K562 (cell line): ENCODE measurements at regions not wholly inside any gene's neighbourhood (a gene's known extent, or its start where the extent isn't known, plus 50 kb on each side); places are given as distances from the start of the nearest gene placed in this dataset.

Experiments used
- ATAC-seq: fragments of 200-7000 bp; cut with Tn5 transposase; 3 replicates; pipeline ENCODE4 v1.9.1; 2020; ENCODE audit warnings: moderate library complexity
- BruUV-seq: library from RNA; stranded (reverse); fragments of 400-500 nt; replicated peaks from 2 replicates; lab custom pipeline; 2021; lab: Mats Ljungman, UMichigan
- CTCF ChIA-PET: fragments of 300-600 bp; formaldehyde crosslinking; extraction: SDS; loops from one replicate; lab custom pipeline; 2021; ENCODE audit warnings: low intra/inter-chr PET ratio; lab: Yijun Ruan, JAX
- POLR2A ChIA-PET: fragments of 300-600, 350-650 bp; sonication (Branson Sonifier 250); formaldehyde crosslinking; extraction: SDS; loops from one replicate; lab custom pipeline; 2021; ENCODE audit warnings: antibody characterized with exemption, inconsistent platforms; lab: Yijun Ruan, JAX
- DNase-seq, 4 experiments: peaks; one replicate each; pipeline versions ENCODE4 v3.0.0 to v3.0.0-alpha.2; 2011 to 2018; ENCODE audit warnings: low spot score in 3 of 4, mixed read lengths in 3 of 4; ENCODE audit errors: extremely low read depth in 1 of 4
- FAIRE-seq: peaks from 2 replicates; lab custom pipeline; 2011; peaks lifted over from hg19 to GRCh38; lab: Jason Lieb, UNC
- H2AFZ ChIP-seq: 2 replicates; pipeline ENCODE4 v1.6.0; 2011; ENCODE audit warnings: low read depth, low read length, control low read depth, inconsistent platforms
- H3K27ac ChIP-seq: fragments of 200-600 bp; 3 replicates; pipeline ENCODE4 v1.8.0; 2011; ENCODE audit warnings: low read depth, mild to moderate bottlenecking, control low read depth, inconsistent platforms, low read length, moderate library complexity, mixed read lengths; ENCODE audit errors: extremely low read depth
- H3K27me3 ChIP-seq, 2 experiments: fragments of 300-600 bp in 1 of 2; 2 replicates in 1 of 2; 3 replicates in 1 of 2; pipeline versions ENCODE4 v1.6.0 to v1.8.0; 2011; ENCODE audit warnings: inconsistent platforms in 2 of 2, low read length in 2 of 2, mild to moderate bottlenecking in 1 of 2, mixed read lengths in 1 of 2, moderate library complexity in 1 of 2; ENCODE audit not compliant: control insufficient read depth in 2 of 2, insufficient read depth in 2 of 2
- H3K36me3 ChIP-seq: fragments of 300-600 bp; 3 replicates; pipeline ENCODE4 v1.8.0; 2011; ENCODE audit warnings: mild to moderate bottlenecking, low read length, inconsistent platforms; ENCODE audit not compliant: control insufficient read depth, insufficient read depth
- H3K4me1 ChIP-seq, 2 experiments: fragments of 200-600 bp in 1 of 2; replicated peaks in 1 of 2; 2 replicates in 1 of 2; 3 replicates in 1 of 2; pipeline versions ENCODE4 v1.5.1 to v1.8.0; 2011; ENCODE audit warnings: inconsistent platforms in 2 of 2, low read length in 2 of 2, mild to moderate bottlenecking in 1 of 2, mixed read lengths in 1 of 2, moderate library complexity in 1 of 2; ENCODE audit not compliant: control insufficient read depth in 2 of 2, insufficient read depth in 2 of 2
- H3K4me2 ChIP-seq: 2 replicates; pipeline ENCODE4 v1.6.1; 2011; ENCODE audit warnings: low read length, control low read depth, inconsistent platforms, mixed read lengths; ENCODE audit not compliant: insufficient read depth
- H3K4me3 ChIP-seq: fragments of 200-600 bp; sonication (generic), shearing (Covaris generic); 2 replicates; pipeline ENCODE4 v1.5.1; 2016; ENCODE audit warnings: control low read depth, inconsistent platforms
- H3K79me2 ChIP-seq: fragments of 200-600 bp; 3 replicates; pipeline ENCODE4 v1.8.0; 2011; ENCODE audit warnings: low read length, inconsistent platforms; ENCODE audit not compliant: control insufficient read depth, insufficient read depth
- H3K9ac ChIP-seq, 2 experiments: 2 replicates each; pipeline versions ENCODE4 v1.6.0 to v1.6.1; 2011; ENCODE audit warnings: low read depth in 2 of 2, low read length in 2 of 2, control low read depth in 1 of 2, inconsistent platforms in 1 of 2, mild to moderate bottlenecking in 1 of 2, mixed read lengths in 1 of 2; ENCODE audit not compliant: insufficient read depth in 1 of 2
- H3K9me1 ChIP-seq: one replicate; pipeline ENCODE4 v1.6.0; 2011; ENCODE audit warnings: inconsistent platforms, mild to moderate bottlenecking, low read length, moderate library complexity; ENCODE audit not compliant: control insufficient read depth, insufficient read depth
- H3K9me3 ChIP-seq: replicated peaks from 2 replicates; pipeline ENCODE4 v1.5.1; 2011; ENCODE audit warnings: low read depth, low read length, inconsistent platforms; ENCODE audit not compliant: control insufficient read depth, insufficient read depth
- H4K20me1 ChIP-seq: replicated peaks from 2 replicates; pipeline ENCODE4 v1.6.1; 2011; ENCODE audit warnings: low read length, inconsistent platforms, mixed read lengths; ENCODE audit not compliant: control insufficient read depth, insufficient read depth
- AFF1 ChIP-seq, 2 experiments: fragments of 450-650 bp; IDR thresholded peaks; 2 replicates each; pipeline ENCODE4 v1.6.1; 2018; ENCODE audit warnings: mild to moderate bottlenecking in 2 of 2, low read depth in 1 of 2; ENCODE audit not compliant: partially characterized antibody in 2 of 2
- HMBOX1 ChIP-seq: sonication (generic); IDR thresholded peaks from 2 replicates; pipeline ENCODE4 v1.6.1; 2016
- HNRNPH1 ChIP-seq: fragments of 200-400 bp; formaldehyde crosslinking; optimal IDR thresholded peaks from 2 replicates; pipeline ENCODE3; 2017; ENCODE audit warnings: low read depth, mild to moderate bottlenecking, low read length, moderate library complexity
- IFI16 ChIP-seq: fragments of 250-450 bp; sonication (Bioruptor Pico); IDR thresholded peaks from 2 replicates; pipeline ENCODE4 v2.1.2; 2022; ENCODE audit warnings: mild to moderate bottlenecking, inconsistent platforms
- KDM2B ChIP-seq: fragments of 250-450 bp; sonication (Bioruptor Pico); IDR thresholded peaks from 2 replicates; pipeline ENCODE4 v1.8.0; 2021; ENCODE audit warnings: mild to moderate bottlenecking, moderate library complexity
- MIER1 ChIP-seq: fragments of 450-650 bp; IDR thresholded peaks from 2 replicates; pipeline ENCODE4 v1.6.1; 2016; ENCODE audit warnings: antibody characterized with exemption, mild to moderate bottlenecking, low read depth
- MTA1 ChIP-seq: fragments of 450-650 bp; IDR thresholded peaks from 2 replicates; pipeline ENCODE4 v1.6.1; 2017; ENCODE audit warnings: borderline replicate concordance
- PTBP1 ChIP-seq: fragments of 200-400 bp; formaldehyde crosslinking; IDR thresholded peaks from 2 replicates; pipeline ENCODE4 v1.6.1; 2017; ENCODE audit warnings: low read depth, low read length
- TAF7 ChIP-seq: fragments of 450-650 bp; IDR thresholded peaks from 2 replicates; pipeline ENCODE4 v1.6.1; 2016; ENCODE audit warnings: missing genetic modification characterization, missing compliant biosample characterization
- THAP12 ChIP-seq: fragments of 250-450 bp; sonication (Bioruptor Pico); IDR thresholded peaks from 2 replicates; pipeline ENCODE4 v1.9.0; 2021; ENCODE audit warnings: mild to moderate bottlenecking, inconsistent platforms
- XRCC5 ChIP-seq: fragments of 200-400 bp; formaldehyde crosslinking; IDR thresholded peaks from 2 replicates; pipeline ENCODE4 v1.6.1; 2017; ENCODE audit warnings: low read depth, mild to moderate bottlenecking, low read length
- ZBTB9 ChIP-seq: fragments of 450-650 bp; formaldehyde crosslinking; IDR thresholded peaks from 2 replicates; pipeline ENCODE4 v1.4.0; 2020; ENCODE audit warnings: mild to moderate bottlenecking, moderate library complexity
- ZNF347 ChIP-seq: fragments of 450-650 bp; formaldehyde crosslinking; IDR thresholded peaks from 2 replicates; pipeline ENCODE4 v1.4.0; 2020; ENCODE audit warnings: low read depth, mild to moderate bottlenecking, moderate library complexity
- ZNF561 ChIP-seq: fragments of 450-650 bp; formaldehyde crosslinking; conservative IDR thresholded peaks from 2 replicates; pipeline ENCODE4 v1.4.0; 2020; ENCODE audit warnings: mild to moderate bottlenecking, moderate library complexity
- WGBS: fragments of 100-300 bp; shearing (Covaris generic); methylation state at CpG from one replicate; pipeline ENCODE4 v1.1.6; 2016; ENCODE audit warnings: low coverage, mixed read lengths; ENCODE audit not compliant: insufficient coverage; ENCODE audit errors: missing lambda C conversion rate; 5-methylcytosine and 5-hydroxymethylcytosine counted together
- in situ Hi-C: fragments of 300-500 bp; cut with MboI; formaldehyde crosslinking; loops from 4 replicates; pipeline ENCODE4 v1.15.0; 2018; ENCODE audit warnings: inconsistent platforms, mixed read lengths
- intact Hi-C: fragments of 100-400 bp; cut with micrococcal nuclease; formaldehyde crosslinking; loops from 2 replicates; pipeline ENCODE4 v1.14.2; 2022

DNA sequence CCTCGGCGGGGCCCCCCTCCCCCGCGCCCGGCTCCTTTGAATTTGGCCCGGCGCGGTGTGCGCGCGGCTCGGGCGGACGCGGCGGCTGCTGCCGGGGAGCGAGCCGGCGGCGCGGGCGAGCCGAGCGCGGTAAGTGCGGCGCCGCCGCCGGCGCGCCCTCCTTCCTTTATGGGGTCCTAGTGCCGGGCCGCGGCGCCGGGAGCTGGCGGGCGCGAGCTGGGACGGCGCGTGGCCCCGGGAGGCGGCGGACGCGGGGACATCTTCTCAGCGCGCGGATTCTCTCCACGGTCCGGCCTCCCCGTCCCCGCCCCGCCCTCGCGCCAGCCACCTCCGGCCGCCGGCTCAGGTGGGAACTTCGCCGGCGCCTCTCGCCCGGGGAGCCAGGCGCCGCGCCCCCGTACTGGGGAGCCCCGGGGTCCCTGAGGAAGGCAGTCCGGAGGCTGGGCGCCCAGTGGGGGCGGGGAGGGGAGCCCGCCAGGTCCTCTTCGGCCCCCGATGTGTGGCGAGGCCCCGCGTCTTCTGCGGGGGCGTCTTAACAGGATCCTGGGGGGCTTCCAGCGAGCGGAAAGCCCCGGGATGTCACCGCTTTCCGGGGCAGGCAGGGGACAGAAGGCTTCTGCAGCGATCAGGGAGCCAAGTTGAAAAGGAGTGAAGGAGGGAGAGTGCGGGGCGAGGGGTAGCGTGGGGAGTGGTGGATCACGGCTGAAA is 98.4 kb upstream of the TENM3 start:
- ChIA-PET CTCF (no interaction called here), POLR2A (no interaction called here)
- in situ Hi-C loops, result no loop called here
- H3K27ac ChIP-seq, result no peak overlapping the region
- intact Hi-C loops, result no loop called here
- H3K79me2 ChIP-seq, result no peaks in the 10 kb centered on the region
- H3K9me3 ChIP-seq, result no peaks in the 10 kb centered on the region
- no peaks in the 10 kb centered on the region for H3K9me1 ChIP-seq
- DNase-seq (no peak), ATAC-seq (no peak), FAIRE-seq (no peak)
- no peaks in the 10 kb centered on the region for H4K20me1 ChIP-seq
- H3K4me1 ChIP-seq, result no peaks in the 10 kb centered on the region
- H3K36me3 ChIP-seq, result no peaks in the 10 kb centered on the region
- BruUV-seq, result no TSS peak
- no peak overlapping the region for H3K9ac ChIP-seq
- H3K27me3 ChIP-seq, result peaks cover 0 to 23% of the 10 kb centered on the region in 2 experiments; a peak in 2 of 5 replicates
- 15% methylated on average over 5 of the region's 93 CpGs for WGBS
- no peak overlapping the region for H3K4me2 ChIP-seq
- no peak overlapping the region for H2AFZ ChIP-seq
- H3K4me3 ChIP-seq, result no peak overlapping the region
- TF ChIP-seq THAP12 (CRISPR knock-in tag), result no peak
- TF ChIP-seq IFI16, result no peak
- TF ChIP-seq ZBTB9, result no peak
- no peak for TF ChIP-seq HMBOX1
- no peak for TF ChIP-seq AFF1 (IDR thresholded peaks at IDR 0.05; ENCODE audit: low read depth in 1 of 2, partially characterized antibody in 2 of 2)
- TF ChIP-seq XRCC5, result no peak
- TF ChIP-seq MIER1, result no peak
- no peak for TF ChIP-seq ZNF347 (CRISPR knock-in tag)
- no peak for TF ChIP-seq KDM2B (CRISPR knock-in tag)
- TF ChIP-seq TAF7 (tag), result no peak
- TF ChIP-seq ZNF561 (CRISPR knock-in tag), result no peak
- no peak for TF ChIP-seq PTBP1
- no peak for TF ChIP-seq HNRNPH1
- no peak for TF ChIP-seq MTA1
